Thymus (tissue), 11 donors: ENCODE measurements at regions not wholly inside any gene's neighbourhood (a gene's known extent, or its start where the extent isn't known, plus 50 kb on each side); places are given as distances from the start of the nearest gene placed in this dataset.

Experiments
- DNase-seq, 9 donors: peaks; one replicate each; pipeline ENCODE4 v3.0.0-alpha.2; 2013; ENCODE audit warnings: low spot score in 9 of 9, low read depth in 6 of 9, missing footprints in 1 of 9
- H3K27ac ChIP-seq, 2 donors: one replicate each; pipeline ENCODE4 v1.5.1; 2013; ENCODE audit warnings: control low read depth in 1 of 2, low read depth in 1 of 2, low read length in 1 of 2, mild to moderate bottlenecking in 1 of 2, moderate library complexity in 1 of 2
- H3K27me3 ChIP-seq, 2 donors: one replicate each; pipeline ENCODE4 v1.5.1; 2013; ENCODE audit warnings: low read length in 1 of 2; ENCODE audit not compliant: control insufficient read depth in 2 of 2, insufficient read depth in 1 of 2
- H3K36me3 ChIP-seq, 2 donors: one replicate each; pipeline ENCODE4 v1.5.1; 2013; ENCODE audit warnings: low read length in 1 of 2, mild to moderate bottlenecking in 1 of 2, moderate library complexity in 1 of 2; ENCODE audit not compliant: control insufficient read depth in 2 of 2, insufficient read depth in 2 of 2
- H3K4me1 ChIP-seq, 2 donors: one replicate each; pipeline ENCODE4 v1.5.1; 2013; ENCODE audit warnings: low read length in 2 of 2; ENCODE audit not compliant: control insufficient read depth in 2 of 2, insufficient read depth in 2 of 2
- H3K4me3 ChIP-seq, 2 donors: one replicate each; pipeline ENCODE4 v1.5.1; 2013; ENCODE audit warnings: low read length in 2 of 2, control low read depth in 1 of 2, mild to moderate bottlenecking in 1 of 2
- H3K9me3 ChIP-seq, 2 donors: one replicate each; pipeline ENCODE4 v1.5.1; 2013; ENCODE audit warnings: low read length in 1 of 2, mild to moderate bottlenecking in 1 of 2; ENCODE audit not compliant: control insufficient read depth in 2 of 2, insufficient read depth in 1 of 2
- WGBS: extraction: QIAGEN DNeasy Blood & Tissue Kit; methylation state at CpG from one replicate; pipeline ENCODE4 v1.1.7; 2013; 5-methylcytosine and 5-hydroxymethylcytosine counted together
- donor health status: healthy.

DNA sequence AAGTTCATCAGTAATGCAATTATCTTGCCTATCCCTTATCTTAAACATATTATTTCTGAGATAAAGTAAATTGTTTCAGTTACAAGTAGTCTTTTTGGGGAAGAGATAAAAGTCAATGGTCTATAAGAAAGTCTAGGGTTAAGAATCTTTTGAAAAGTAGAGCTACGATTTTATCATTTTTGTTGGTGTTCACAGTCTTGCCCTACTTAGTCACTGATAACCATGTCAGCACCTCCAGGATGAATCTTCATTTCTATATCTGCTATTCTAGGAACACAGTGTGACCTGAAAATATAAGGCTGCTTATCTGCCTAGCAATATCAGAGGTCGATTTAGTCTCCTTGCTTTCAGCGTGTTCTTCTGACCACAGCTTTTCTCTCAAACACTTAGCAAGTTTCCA, 1676.5 kb upstream of the PRR20A start:
- no peaks in the 10 kb centered on the region for H3K4me1 ChIP-seq
- 89% methylated on average over 3 of the region's 3 CpGs for WGBS
- no peak overlapping the region for H3K4me3 ChIP-seq
- DNase-seq: no peak
- H3K9me3 ChIP-seq: no peaks in the 10 kb centered on the region
- no peaks in the 10 kb centered on the region for H3K27me3 ChIP-seq
- no peaks in the 10 kb centered on the region for H3K36me3 ChIP-seq
- H3K27ac ChIP-seq: no peak overlapping the region

DNA sequence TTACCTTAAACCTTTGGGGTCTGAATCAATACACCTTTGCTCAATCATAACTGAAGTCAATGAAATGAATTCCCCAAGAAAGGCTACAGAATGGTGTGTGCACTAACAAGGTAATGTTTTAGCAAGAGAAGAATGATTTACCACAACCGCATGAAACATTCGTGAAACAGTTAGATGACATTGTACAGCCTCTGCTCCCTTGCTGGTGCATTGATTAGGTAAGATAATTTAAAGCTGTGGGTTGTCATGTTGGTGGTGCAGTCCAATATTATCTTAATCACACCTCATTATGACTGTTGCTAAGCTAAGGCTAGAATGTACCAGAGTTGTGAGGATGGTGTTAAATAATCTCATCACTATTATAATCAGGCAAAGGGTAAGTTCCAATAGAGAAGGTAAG, 1673.2 kb upstream of the PRR20A start:
- DNase-seq: no peak
- Histone ChIP-seq H3K27me3 (no peaks in the 10 kb centered on the region), H3K4me1 (no peaks in the 10 kb centered on the region), H3K4me3 (no peak overlapping the region), H3K27ac (no peak overlapping the region), H3K9me3 (no peaks in the 10 kb centered on the region), H3K36me3 (no peaks in the 10 kb centered on the region)
- WGBS: 94% methylated on average over 2 of the region's 2 CpGs

DNA sequence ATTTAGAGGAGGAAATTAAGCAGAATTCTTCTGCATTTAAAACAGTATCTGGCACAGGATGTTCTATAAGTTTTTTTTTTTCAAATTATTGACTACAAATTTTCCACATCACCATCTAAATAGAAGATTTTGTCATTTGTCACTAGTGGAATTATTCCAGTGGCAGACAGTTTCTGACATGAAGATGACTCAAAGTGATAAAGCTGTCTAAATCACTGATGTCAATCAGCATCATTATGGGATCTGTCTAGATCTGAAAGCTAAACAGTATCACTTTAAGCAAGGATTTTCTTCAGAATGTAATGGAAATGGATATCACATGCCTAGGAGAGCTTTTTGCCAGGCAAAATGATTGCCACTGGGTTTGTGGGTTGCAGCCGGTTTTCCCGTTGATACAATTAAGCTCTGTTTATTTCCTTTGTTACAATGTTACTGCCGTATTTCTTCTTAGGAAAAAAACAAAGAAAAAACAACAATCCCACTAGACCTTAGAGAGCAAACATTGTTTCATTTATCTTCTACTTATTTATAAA, 1657.0 kb upstream of the PRR20A start:
- Histone ChIP-seq H3K4me3 (no peak overlapping the region), H3K27ac (no peak overlapping the region), H3K27me3 (no peaks in the 10 kb centered on the region), H3K4me1 (no peaks in the 10 kb centered on the region), H3K36me3 (no peaks in the 10 kb centered on the region), H3K9me3 (no peaks in the 10 kb centered on the region)
- 87% methylated on average over 3 of the region's 3 CpGs for WGBS
- no peak for DNase-seq

DNA sequence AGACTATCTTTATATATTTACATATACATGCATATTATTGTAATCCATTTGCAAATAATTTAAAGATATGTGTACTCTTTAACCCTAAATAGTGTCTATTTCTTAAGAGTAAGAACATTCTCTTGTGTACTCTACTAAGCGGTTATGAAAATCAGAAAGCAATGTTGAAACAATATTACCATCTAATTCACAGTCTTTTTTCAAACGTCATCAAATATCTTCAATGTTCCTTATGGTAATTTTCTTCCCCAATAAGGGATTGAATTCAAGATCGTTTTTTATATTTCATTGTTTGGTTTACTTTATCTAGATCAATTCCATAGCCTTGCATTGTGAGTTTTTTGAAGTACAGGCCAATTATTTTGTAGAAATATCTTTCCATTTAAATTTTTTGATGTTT, 1647.4 kb upstream of the PRR20A start:
- Histone ChIP-seq H3K4me3 (no peak overlapping the region), H3K27ac (no peak overlapping the region), H3K27me3 (no peaks in the 10 kb centered on the region), H3K9me3 (no peaks in the 10 kb centered on the region), H3K4me1 (no peaks in the 10 kb centered on the region), H3K36me3 (no peaks in the 10 kb centered on the region)
- WGBS: 93% methylated on average over 3 of the region's 3 CpGs
- DNase-seq: no peak

DNA sequence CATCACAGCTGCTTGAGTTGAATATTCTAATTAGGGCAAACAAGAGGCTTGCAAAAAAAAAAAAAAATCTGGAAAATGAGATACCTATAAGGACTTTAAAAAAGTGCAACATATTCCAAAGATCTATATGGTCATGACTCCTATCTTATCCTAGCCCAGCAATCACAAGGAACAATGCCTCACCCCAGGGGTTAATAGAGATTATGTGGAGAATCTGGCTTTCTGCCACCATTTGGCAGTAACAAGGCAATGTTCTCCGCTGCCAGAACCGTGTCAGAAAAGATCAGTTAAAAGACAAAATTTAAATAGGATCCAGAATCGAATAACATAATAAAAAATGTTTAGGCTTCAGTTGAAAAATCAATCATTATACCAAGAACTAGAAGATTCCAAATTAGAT, 1643.2 kb upstream of the PRR20A start:
- WGBS: 88% methylated on average over 3 of the region's 3 CpGs
- no peak overlapping the region for H3K4me3 ChIP-seq

DNA sequence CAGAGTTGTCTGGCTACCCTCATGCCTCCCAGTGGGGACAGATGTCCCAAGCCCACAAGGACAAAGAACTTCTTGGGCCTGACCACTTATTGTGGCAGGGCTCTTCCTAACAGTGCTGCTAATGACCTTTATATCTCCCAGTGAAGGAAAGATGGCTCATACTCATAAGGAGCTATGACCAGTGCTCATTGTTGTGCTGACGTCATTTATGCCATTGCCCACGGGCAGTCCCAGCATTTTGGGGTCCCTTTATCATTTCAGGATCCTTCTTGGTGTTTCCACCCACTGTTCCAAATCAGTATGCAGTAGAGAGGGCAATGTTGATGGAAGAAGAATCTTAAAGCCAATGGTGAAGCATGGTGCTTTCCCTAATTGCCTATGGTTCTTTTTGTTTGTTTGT, 1640.0 kb upstream of the PRR20A start:
- WGBS: 90% methylated on average over 2 of the region's 2 CpGs
- H3K4me1 ChIP-seq: no peaks in the 10 kb centered on the region
- DNase-seq: no peak
- H3K36me3 ChIP-seq: no peaks in the 10 kb centered on the region
- no peak overlapping the region for H3K27ac ChIP-seq
- no peak overlapping the region for H3K4me3 ChIP-seq
- H3K9me3 ChIP-seq: no peaks in the 10 kb centered on the region
- no peaks in the 10 kb centered on the region for H3K27me3 ChIP-seq

More for the DNA sequence above, 1643.2 kb upstream of the PRR20A start:
- no peak for DNase-seq
- H3K27ac ChIP-seq: no peak overlapping the region
- H3K36me3 ChIP-seq: no peaks in the 10 kb centered on the region
- no peaks in the 10 kb centered on the region for H3K27me3 ChIP-seq
- no peaks in the 10 kb centered on the region for H3K4me1 ChIP-seq
- no peaks in the 10 kb centered on the region for H3K9me3 ChIP-seq

DNA sequence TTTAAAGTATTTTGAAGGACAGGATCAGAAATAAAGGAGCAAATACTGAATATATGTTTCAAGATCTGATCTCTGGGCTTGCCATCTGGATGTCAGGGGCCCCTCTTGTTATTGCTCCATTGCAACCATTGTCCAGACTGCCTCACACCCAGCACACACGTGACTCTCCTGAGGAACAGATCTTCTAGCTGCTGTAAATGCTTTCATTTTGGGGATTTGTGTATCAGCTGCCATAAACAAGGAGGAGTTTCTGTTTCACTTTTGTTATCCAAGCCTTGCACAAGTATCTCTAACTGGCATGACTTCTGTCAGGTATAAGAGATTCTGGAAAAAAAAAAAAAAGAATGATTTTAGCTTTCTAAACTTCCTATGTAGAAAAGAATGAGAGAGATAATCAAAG, 1624.1 kb upstream of the PRR20A start:
- no peak for DNase-seq
- H3K27ac ChIP-seq: no peak overlapping the region
- H3K4me3 ChIP-seq: no peak overlapping the region
- WGBS: 41% methylated on average over 1 of the region's 1 CpG
- no peaks in the 10 kb centered on the region for H3K36me3 ChIP-seq
- H3K9me3 ChIP-seq: no peaks in the 10 kb centered on the region
- no peaks in the 10 kb centered on the region for H3K27me3 ChIP-seq
- no peaks in the 10 kb centered on the region for H3K4me1 ChIP-seq

DNA sequence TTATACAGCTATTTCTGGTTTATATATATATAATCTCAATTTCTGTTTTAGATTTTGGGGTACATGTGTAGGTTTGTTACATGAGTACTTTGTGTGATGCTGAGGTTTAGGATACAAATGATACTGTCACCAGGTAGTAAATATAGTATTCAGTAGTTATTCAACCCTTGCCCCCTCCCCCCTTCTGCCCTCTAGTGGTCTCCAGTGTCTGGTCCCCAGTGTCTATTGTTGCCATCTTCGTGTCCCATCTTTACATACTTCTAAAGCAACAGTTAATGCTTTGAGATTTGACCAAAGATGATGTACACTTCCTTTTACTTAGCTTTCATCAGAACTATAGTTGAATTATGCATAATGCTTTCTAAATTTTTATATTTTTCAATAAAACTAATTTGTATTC, 1623.4 kb upstream of the PRR20A start:
- no peak overlapping the region for H3K4me3 ChIP-seq
- no peak overlapping the region for H3K27ac ChIP-seq
- no peaks in the 10 kb centered on the region for H3K27me3 ChIP-seq
- DNase-seq: no peak
- WGBS: 91% methylated on average over 1 of the region's 1 CpG
- no peaks in the 10 kb centered on the region for H3K9me3 ChIP-seq
- H3K36me3 ChIP-seq: no peaks in the 10 kb centered on the region
- no peaks in the 10 kb centered on the region for H3K4me1 ChIP-seq

DNA sequence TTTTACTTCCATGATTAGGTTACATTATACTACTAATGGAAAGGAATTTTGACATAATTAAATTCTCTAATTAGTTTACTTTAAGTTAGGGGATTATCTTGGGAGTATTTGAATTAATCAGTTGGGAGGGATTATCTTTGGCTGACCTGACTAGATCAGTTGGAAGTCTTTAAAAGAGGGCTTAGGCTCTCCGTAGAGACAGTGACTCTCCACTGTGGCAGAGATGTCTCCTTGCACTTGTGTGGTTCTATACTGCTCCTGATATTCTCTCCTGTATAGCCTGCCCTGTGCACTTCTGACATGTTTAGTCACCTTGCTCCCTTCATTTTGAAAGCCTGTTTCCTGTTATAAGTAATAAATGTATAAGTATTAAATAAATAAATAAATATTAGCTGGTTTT, 1612.3 kb upstream of the PRR20A start:
- DNase-seq: no peak
- H3K4me3 ChIP-seq: no peak overlapping the region
- WGBS: 95% methylated on average over 1 of the region's 1 CpG
- H3K4me1 ChIP-seq: no peaks in the 10 kb centered on the region
- no peaks in the 10 kb centered on the region for H3K36me3 ChIP-seq
- no peaks in the 10 kb centered on the region for H3K27me3 ChIP-seq
- H3K27ac ChIP-seq: no peak overlapping the region
- no peaks in the 10 kb centered on the region for H3K9me3 ChIP-seq

DNA sequence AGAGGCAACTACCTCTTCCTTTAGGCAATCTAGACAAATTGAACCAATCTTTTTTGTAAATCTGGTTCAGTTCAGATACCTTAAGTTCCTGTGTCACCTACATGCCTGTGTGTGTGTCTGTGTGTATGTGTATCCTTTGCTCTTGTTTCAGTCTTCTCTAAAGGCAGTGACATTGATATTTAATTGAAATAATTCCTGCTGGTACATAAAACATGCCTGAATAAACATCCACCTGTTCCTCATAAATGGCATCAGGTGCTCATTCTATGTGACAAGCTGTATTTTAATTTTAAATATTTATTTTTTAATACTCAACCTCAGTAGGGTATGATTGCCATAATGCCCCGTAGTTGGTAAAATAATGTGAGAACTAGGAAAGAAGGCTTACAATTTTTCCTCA, 1606.4 kb upstream of the PRR20A start:
- Histone ChIP-seq H3K27ac (no peak overlapping the region), H3K4me3 (no peak overlapping the region), H3K36me3 (no peaks in the 10 kb centered on the region), H3K27me3 (no peaks in the 10 kb centered on the region), H3K4me1 (no peaks in the 10 kb centered on the region), H3K9me3 (no peaks in the 10 kb centered on the region)
- no peak for DNase-seq
- 93% methylated on average over 1 of the region's 1 CpG for WGBS
